Upper lobe of left lung (tissue), 6 donors: ENCODE measurements at regions not wholly inside any gene's neighbourhood (a gene's known extent, or its start where the extent isn't known, plus 50 kb on each side); places are given as distances from the start of the nearest gene placed in this dataset.

Source experiments
- ATAC-seq, 2 donors: fragments of 200-7000 bp; cut with Tn5 transposase; one replicate each; pipeline ENCODE4 v1.9.1; 2022; ENCODE audit warnings: mild to moderate bottlenecking in 2 of 2, moderate library complexity in 2 of 2; ENCODE audit not compliant: low FRiP score in 2 of 2
- DNase-seq, 2 donors: peaks; one replicate each; pipeline ENCODE4 v3.0.0-alpha.2; 2019 to 2020
- H3K27ac ChIP-seq, 4 donors: fragments of 200-600 bp; sonication (generic); one replicate each; pipeline ENCODE4 v1.5.1; 2016 to 2019
- H3K27me3 ChIP-seq, 4 donors: fragments of 200-600 bp; sonication (generic); one replicate each; pipeline ENCODE4 v1.5.1; 2017 to 2019
- H3K36me3 ChIP-seq, 4 donors: fragments of 200-600 bp; sonication (generic); one replicate each; pipeline ENCODE4 v1.5.1; 2016 to 2019
- H3K4me1 ChIP-seq, 4 donors: fragments of 200-600 bp; sonication (generic); one replicate each; pipeline ENCODE4 v1.5.1; 2018 to 2019
- H3K4me3 ChIP-seq, 4 donors: fragments of 200-600 bp; sonication (generic); one replicate each; pipeline ENCODE4 v1.5.1; 2017 to 2019; ENCODE audit warnings: mild to moderate bottlenecking in 2 of 4, moderate library complexity in 1 of 4
- H3K9me3 ChIP-seq, 4 donors: fragments of 200-600 bp; sonication (generic); one replicate each; pipeline ENCODE4 v1.5.1; 2018 to 2019
- CTCF ChIP-seq, 6 experiments: fragments of 450-650 bp in 4 of 6; fragments of 200-600 bp in 2 of 6; sonication (generic) in 2 of 6; IDR thresholded peaks; one replicate each; pipeline ENCODE4 v1.5.1; 2016 to 2019; ENCODE audit warnings: antibody characterized with exemption in 6 of 6
- EP300 ChIP-seq, 4 donors: sonication (generic); formaldehyde crosslinking; IDR thresholded peaks; one replicate each; pipeline ENCODE4 v1.5.1; 2017; ENCODE audit warnings: antibody characterized with exemption in 4 of 4, control low read depth in 2 of 4
- POLR2A ChIP-seq, 4 donors: fragments of 450-650 bp; IDR thresholded peaks; one replicate each; pipeline ENCODE4 v1.5.1; 2016 to 2017; ENCODE audit warnings: antibody characterized with exemption in 4 of 4, mild to moderate bottlenecking in 2 of 4
- POLR2AphosphoS5 ChIP-seq, 2 donors: sonication (generic); formaldehyde crosslinking; IDR thresholded peaks; one replicate each; pipeline ENCODE4 v1.5.1; 2017; ENCODE audit warnings: antibody characterized with exemption in 2 of 2
- WGBS, 2 donors: methylation state at CpG; one replicate each; pipeline ENCODE4 v1.1.5; 2017 to 2018; 5-methylcytosine and 5-hydroxymethylcytosine counted together
- donor health status: DM: no; HTN: no; CAD: no; lungs with moderate emphysema.
- donor health status: DM: no; HTN: yes; CAD: no; lungs with severe emphysema.

- H3K36me3 ChIP-seq = no peaks in the 10 kb centered on the region
- H3K27ac ChIP-seq = no peak overlapping the region
- TF ChIP-seq EP300 (IDR thresholded peaks at IDR 0.05) = no peak
- TF ChIP-seq POLR2AphosphoS5 (IDR thresholded peaks at IDR 0.05) = no peak
- no peak for TF ChIP-seq POLR2A (IDR thresholded peaks at IDR 0.05)
- TF ChIP-seq CTCF (IDR thresholded peaks at IDR 0.05) = no peak
- no peak overlapping the region for H3K4me3 ChIP-seq
- H3K4me1 ChIP-seq = no peaks in the 10 kb centered on the region
- H3K9me3 ChIP-seq = no peaks in the 10 kb centered on the region
- ATAC-seq (peak in 1 of 2 donors; percentile 78), DNase-seq (no peak)
- no peaks in the 10 kb centered on the region for H3K27me3 ChIP-seq
- WGBS, 2 donors = 90 to 96% methylated on average over 2 of the region's 2 CpGs
Measured at GRCh38 chr10:63738410-63738809, 217.2 kb downstream of the REEP3 start.

GRCh38 chr10:63744060-63744941 lies 223.1 kb downstream of the REEP3 start:
- WGBS, 2 donors = 76 to 82% methylated on average over 5 of the region's 5 CpGs
- ATAC-seq (peak in 1 of 2 donors; percentile 70), DNase-seq (no peak)
- peaks cover 0 to 3% (median 0%) of the 10 kb centered on the region in 4 donors for H3K4me1 ChIP-seq
- H3K36me3 ChIP-seq = no peaks in the 10 kb centered on the region
- H3K27ac ChIP-seq = no peak overlapping the region
- TF ChIP-seq EP300 (IDR thresholded peaks at IDR 0.05) (no peak), POLR2AphosphoS5 (IDR thresholded peaks at IDR 0.05) (no peak), POLR2A (IDR thresholded peaks at IDR 0.05) (no peak), CTCF (IDR thresholded peaks at IDR 0.05) (no peak)
- H3K27me3 ChIP-seq = no peaks in the 10 kb centered on the region
- no peak overlapping the region for H3K4me3 ChIP-seq
- H3K9me3 ChIP-seq = no peaks in the 10 kb centered on the region

GRCh38 chr10:63749915-63750314 lies 228.7 kb downstream of the REEP3 start:
- H3K4me3 ChIP-seq = no peak overlapping the region
- no peak overlapping the region for H3K27ac ChIP-seq
- H3K27me3 ChIP-seq = no peaks in the 10 kb centered on the region
- ATAC-seq (no peak), DNase-seq (no peak)
- H3K36me3 ChIP-seq = no peaks in the 10 kb centered on the region
- TF ChIP-seq EP300 (IDR thresholded peaks at IDR 0.05) (no peak), POLR2A (IDR thresholded peaks at IDR 0.05) (no peak), POLR2AphosphoS5 (IDR thresholded peaks at IDR 0.05) (no peak), CTCF (IDR thresholded peaks at IDR 0.05) (no peak)
- 65 to 74% methylated on average over 2 of the region's 2 CpGs for WGBS, 2 donors
- H3K4me1 ChIP-seq = no peaks in the 10 kb centered on the region
- H3K9me3 ChIP-seq = no peaks in the 10 kb centered on the region

- no peaks in the 10 kb centered on the region for H3K27me3 ChIP-seq
- no peaks in the 10 kb centered on the region for H3K9me3 ChIP-seq
- ATAC-seq = no peak
- no peaks in the 10 kb centered on the region for H3K4me1 ChIP-seq
- no peak overlapping the region for H3K4me3 ChIP-seq
- no peak for DNase-seq
- TF ChIP-seq EP300 (IDR thresholded peaks at IDR 0.05) = no peak
- no peak for TF ChIP-seq POLR2AphosphoS5 (IDR thresholded peaks at IDR 0.05)
- TF ChIP-seq POLR2A (IDR thresholded peaks at IDR 0.05) = no peak
- no peak for TF ChIP-seq CTCF (IDR thresholded peaks at IDR 0.05)
- H3K36me3 ChIP-seq = no peaks in the 10 kb centered on the region
- no peak overlapping the region for H3K27ac ChIP-seq
Measured at GRCh38 chr10:63751836-63752235, 230.6 kb downstream of the REEP3 start.

- Histone ChIP-seq H3K4me3 (no peak overlapping the region), H3K9me3 (no peaks in the 10 kb centered on the region), H3K27ac (no peak overlapping the region), H3K27me3 (no peaks in the 10 kb centered on the region), H3K36me3 (no peaks in the 10 kb centered on the region), H3K4me1 (no peaks in the 10 kb centered on the region)
- DNase-seq (no peak), ATAC-seq (no peak)
- 90 to 97% methylated on average over 6 of the region's 6 CpGs for WGBS, 2 donors
- no peak for TF ChIP-seq POLR2A (IDR thresholded peaks at IDR 0.05)
- TF ChIP-seq CTCF (IDR thresholded peaks at IDR 0.05) = no peak
- no peak for TF ChIP-seq POLR2AphosphoS5 (IDR thresholded peaks at IDR 0.05)
- TF ChIP-seq EP300 (IDR thresholded peaks at IDR 0.05) = no peak
Measured at GRCh38 chr10:63752318-63752717, 231.1 kb downstream of the REEP3 start.
